ENCODE measurements at regions not wholly inside any gene's neighbourhood (a gene's known extent, or its start where the extent isn't known, plus 50 kb on each side); places are given as distances from the start of the nearest gene placed in this dataset.

GRCh38 chr15:92224843-92225242 is 168.8 kb upstream of the ST8SIA2 start:
- Histone ChIP-seq H4K20me1 (no peaks in the 10 kb centered on the region), H3K27ac (no peak overlapping the region), H3K27me3 (no peaks in the 10 kb centered on the region), H3K9me3 (peaks cover 24% of the 10 kb centered on the region), H3K36me3 (no peaks in the 10 kb centered on the region), H3K4me1 (no peaks in the 10 kb centered on the region), H3K4me2 (no peak overlapping the region), H3K9ac (no peak overlapping the region), H3K4me3 (no peak overlapping the region)
- no peak for TF ChIP-seq Cebpa-rat (IDR thresholded peaks at IDR 0.05)

DNA sequence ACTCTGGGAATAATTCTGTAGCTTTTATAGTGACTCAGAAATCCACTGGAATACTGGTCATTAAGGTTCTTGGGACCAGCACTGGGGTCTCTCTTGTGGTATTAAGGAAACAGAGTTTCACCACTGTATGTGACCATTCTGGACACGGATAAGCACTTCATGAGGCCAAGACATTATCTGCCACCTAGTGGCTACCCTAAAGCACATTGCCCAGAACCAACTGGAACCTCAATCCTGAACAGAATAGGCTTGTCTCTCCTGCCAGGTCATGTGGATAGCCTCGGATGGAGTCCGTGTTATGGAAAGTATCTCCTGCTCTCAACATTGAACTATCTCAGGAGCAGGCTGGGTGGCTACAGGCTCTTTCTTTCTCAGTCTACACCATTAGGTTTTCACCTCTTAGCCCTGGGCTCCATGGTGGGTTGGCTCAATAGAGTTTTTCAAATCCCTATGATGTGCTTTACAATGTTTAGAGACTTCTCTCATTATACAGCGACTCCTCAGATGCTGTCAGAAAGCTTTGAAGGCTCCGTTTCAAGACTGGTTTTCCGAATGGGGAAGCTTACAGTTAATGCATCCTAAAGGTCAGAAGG is 167.6 kb upstream of the ST8SIA2 start:
- Histone ChIP-seq H3K4me2 (no peak overlapping the region), H3K27ac (no peak overlapping the region), H3K9me3 (peaks cover 24% of the 10 kb centered on the region), H4K20me1 (no peaks in the 10 kb centered on the region), H3K4me3 (no peak overlapping the region), H3K27me3 (no peaks in the 10 kb centered on the region), H3K9ac (no peak overlapping the region), H3K36me3 (no peaks in the 10 kb centered on the region), H3K4me1 (no peaks in the 10 kb centered on the region)
- TF ChIP-seq Cebpa-rat (IDR thresholded peaks at IDR 0.05): no peak

DNA sequence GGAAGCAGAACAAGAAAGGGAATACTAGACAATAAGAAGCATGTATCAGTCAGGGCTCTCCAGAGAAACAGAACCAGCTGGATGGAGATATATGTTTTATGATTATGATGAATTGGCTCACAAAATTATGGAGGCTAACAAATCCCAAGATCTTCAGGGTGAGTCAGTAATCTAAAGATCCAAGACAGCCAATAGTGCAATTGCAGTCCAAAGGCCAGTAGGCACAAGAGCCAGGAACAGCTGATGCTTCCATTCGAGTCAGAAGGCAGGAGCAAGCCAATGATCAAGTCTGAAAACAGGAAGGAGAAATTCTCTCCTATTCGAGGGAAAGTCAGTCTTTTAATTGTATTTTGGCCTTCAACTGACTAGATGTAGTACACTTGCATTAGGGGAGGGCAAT is 164.9 kb upstream of the ST8SIA2 start:
- Histone ChIP-seq H3K36me3 (no peaks in the 10 kb centered on the region), H3K4me3 (no peak overlapping the region), H3K9me3 (peaks cover 12% of the 10 kb centered on the region), H3K27me3 (no peaks in the 10 kb centered on the region), H4K20me1 (no peaks in the 10 kb centered on the region), H3K27ac (no peak overlapping the region), H3K4me2 (no peak overlapping the region), H3K9ac (no peak overlapping the region), H3K4me1 (no peaks in the 10 kb centered on the region)
- TF ChIP-seq Cebpa-rat (IDR thresholded peaks at IDR 0.05): no peak

GRCh38 chr15:92231461-92231860 is 162.2 kb upstream of the ST8SIA2 start:
- Histone ChIP-seq H3K4me2 (no peak overlapping the region), H3K36me3 (no peaks in the 10 kb centered on the region), H3K9me3 (peaks cover 7% of the 10 kb centered on the region), H3K27ac (no peak overlapping the region), H3K9ac (no peak overlapping the region), H3K4me3 (no peak overlapping the region), H4K20me1 (no peaks in the 10 kb centered on the region), H3K4me1 (no peaks in the 10 kb centered on the region), H3K27me3 (no peaks in the 10 kb centered on the region)
- TF ChIP-seq Cebpa-rat (IDR thresholded peaks at IDR 0.05): no peak

DNA sequence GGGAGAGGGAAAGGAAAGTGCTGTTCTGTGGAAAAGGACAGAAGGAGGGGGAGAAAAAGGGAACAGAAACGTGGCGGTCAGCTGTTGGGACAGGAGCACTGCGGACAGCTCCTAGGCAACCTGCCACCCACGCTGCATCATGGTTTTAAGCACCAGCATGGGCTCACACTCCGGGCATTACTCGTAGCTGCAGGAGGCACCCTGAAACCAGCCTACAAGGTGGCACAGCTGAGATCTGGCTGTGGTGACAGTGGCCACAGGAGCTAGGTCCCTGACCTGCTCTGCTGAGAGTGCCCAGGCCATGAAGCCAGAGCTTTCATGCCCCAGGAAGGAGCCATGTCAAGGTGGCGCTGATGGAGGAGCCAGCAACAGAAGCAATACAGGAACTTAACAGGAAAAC is 161.4 kb upstream of the ST8SIA2 start:
- Histone ChIP-seq H4K20me1 (no peaks in the 10 kb centered on the region), H3K27ac (no peak overlapping the region), H3K9ac (no peak overlapping the region), H3K36me3 (no peaks in the 10 kb centered on the region), H3K4me3 (no peak overlapping the region), H3K9me3 (peaks cover 7% of the 10 kb centered on the region), H3K4me2 (no peak overlapping the region), H3K4me1 (no peaks in the 10 kb centered on the region), H3K27me3 (no peaks in the 10 kb centered on the region)
- TF ChIP-seq Cebpa-rat (IDR thresholded peaks at IDR 0.05): no peak

GRCh38 chr15:92232876-92233275 is 160.8 kb upstream of the ST8SIA2 start:
- Histone ChIP-seq H3K9me3 (peaks cover 7% of the 10 kb centered on the region), H4K20me1 (no peaks in the 10 kb centered on the region), H3K27ac (no peak overlapping the region), H3K27me3 (no peaks in the 10 kb centered on the region), H3K4me3 (no peak overlapping the region), H3K4me1 (no peaks in the 10 kb centered on the region), H3K36me3 (no peaks in the 10 kb centered on the region), H3K9ac (no peak overlapping the region), H3K4me2 (no peak overlapping the region)
- no peak for TF ChIP-seq Cebpa-rat (IDR thresholded peaks at IDR 0.05)

DNA sequence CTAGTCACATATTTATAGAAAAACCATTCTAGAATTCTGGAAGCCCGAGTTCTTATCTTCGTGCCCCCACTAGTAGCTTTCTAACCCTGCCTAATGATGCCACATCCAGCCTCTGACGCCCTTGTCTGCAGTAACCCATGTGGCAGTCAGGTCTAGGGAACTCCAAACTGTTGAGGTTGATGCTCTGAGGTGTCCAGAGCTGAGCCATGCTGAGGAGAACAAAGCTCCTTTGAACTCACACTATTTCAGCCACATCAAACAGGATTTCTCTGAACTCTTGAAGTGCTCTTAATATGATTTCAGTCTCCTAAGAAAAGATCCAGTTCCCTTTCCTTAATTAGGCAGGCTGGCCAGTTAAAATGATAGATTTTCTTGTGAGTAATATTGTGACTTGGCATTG is 150.5 kb upstream of the ST8SIA2 start:
- H4K20me1 ChIP-seq: no peaks in the 10 kb centered on the region
- no peaks in the 10 kb centered on the region for H3K4me1 ChIP-seq
- H3K27ac ChIP-seq: no peak overlapping the region
- no peak for TF ChIP-seq Cebpa-rat (IDR thresholded peaks at IDR 0.05)
- no peak overlapping the region for H3K4me2 ChIP-seq
- no peaks in the 10 kb centered on the region for H3K36me3 ChIP-seq
- H3K4me3 ChIP-seq: no peak overlapping the region
- no peak overlapping the region for H3K9ac ChIP-seq
- H3K27me3 ChIP-seq: no peaks in the 10 kb centered on the region
- no peaks in the 10 kb centered on the region for H3K9me3 ChIP-seq

DNA sequence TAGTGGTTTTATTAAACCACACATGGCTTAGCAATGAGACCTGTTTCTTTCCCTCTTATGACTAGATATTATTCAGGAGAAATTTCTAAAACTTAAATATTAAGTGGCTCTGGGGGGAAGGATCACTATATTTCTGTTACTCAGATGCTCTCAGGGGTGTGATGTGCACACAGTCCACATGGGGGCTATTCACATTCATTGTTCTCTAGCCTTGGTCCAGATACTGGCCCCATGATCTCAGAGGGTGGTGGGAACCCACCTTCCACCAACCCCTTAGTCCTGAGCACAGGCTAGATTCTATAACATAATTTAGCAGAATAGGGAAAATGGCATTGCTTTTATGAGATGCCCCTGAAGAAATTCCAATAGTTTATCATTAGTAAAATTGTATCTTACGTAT is 149.0 kb upstream of the ST8SIA2 start:
- Histone ChIP-seq H3K27me3 (no peaks in the 10 kb centered on the region), H3K4me2 (no peak overlapping the region)
- TF ChIP-seq Cebpa-rat (IDR thresholded peaks at IDR 0.05): no peak

GRCh38 chr15:92247649-92248242 is 145.9 kb upstream of the ST8SIA2 start:
- H3K36me3 ChIP-seq: no peaks in the 10 kb centered on the region
- no peak overlapping the region for H3K4me2 ChIP-seq
- no peak for TF ChIP-seq Cebpa-rat (IDR thresholded peaks at IDR 0.05)
- no peak overlapping the region for H3K27ac ChIP-seq
- no peaks in the 10 kb centered on the region for H4K20me1 ChIP-seq
- no peaks in the 10 kb centered on the region for H3K4me1 ChIP-seq
- H3K4me3 ChIP-seq: no peak overlapping the region
- no peaks in the 10 kb centered on the region for H3K27me3 ChIP-seq
- H3K9me3 ChIP-seq: no peaks in the 10 kb centered on the region
- H3K9ac ChIP-seq: no peak overlapping the region

More for the DNA sequence above, 149.0 kb upstream of the ST8SIA2 start:
- Histone ChIP-seq H3K27ac (no peak overlapping the region), H3K9ac (no peak overlapping the region), H3K4me1 (no peaks in the 10 kb centered on the region), H3K9me3 (no peaks in the 10 kb centered on the region), H4K20me1 (no peaks in the 10 kb centered on the region), H3K4me3 (no peak overlapping the region), H3K36me3 (no peaks in the 10 kb centered on the region)

DNA sequence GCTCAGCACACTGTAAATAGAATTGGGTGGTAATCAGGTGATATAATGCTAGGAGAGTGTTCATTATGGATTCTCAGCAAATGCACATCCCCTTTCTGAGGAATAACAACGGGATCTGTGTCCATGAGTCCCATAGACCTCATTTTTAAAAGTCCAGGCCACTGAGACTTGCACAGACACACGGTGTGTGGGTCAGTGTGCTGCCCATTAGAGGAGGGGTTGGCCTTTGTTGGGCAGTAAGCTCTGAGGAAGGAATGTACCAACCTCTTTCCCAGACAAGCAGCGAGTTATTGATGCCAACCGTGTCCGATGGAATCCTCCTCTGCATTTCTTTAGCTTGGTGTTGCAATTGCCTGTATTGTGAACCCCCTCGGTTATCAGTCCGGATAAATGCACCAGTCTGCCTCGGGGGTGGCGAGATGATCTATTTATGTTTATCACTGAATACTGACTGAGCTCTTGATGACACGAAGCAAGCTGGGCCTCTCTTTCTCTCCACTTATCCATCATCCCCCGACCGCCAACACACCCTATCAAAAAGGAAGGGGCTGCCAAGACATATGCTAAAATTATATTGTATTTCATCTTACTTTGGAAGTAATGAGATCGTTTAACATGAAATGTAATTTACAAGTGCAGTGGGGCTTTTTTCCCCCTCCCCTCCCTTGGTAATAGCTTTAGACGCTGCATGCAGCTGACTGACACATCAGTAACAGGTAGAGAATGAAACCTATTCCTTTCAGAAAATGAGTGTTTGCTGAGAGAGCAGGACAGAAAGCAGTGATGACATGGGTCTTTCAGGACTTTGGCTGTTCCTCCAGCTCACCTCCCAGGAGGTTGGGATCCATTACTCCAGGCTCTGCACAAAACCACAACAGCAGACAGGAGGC is 126.6 kb upstream of the ST8SIA2 start:
- no peak overlapping the region for H3K27ac ChIP-seq
- H3K9me3 ChIP-seq: no peaks in the 10 kb centered on the region
- H3K4me2 ChIP-seq: no peak overlapping the region
- H3K4me1 ChIP-seq: no peaks in the 10 kb centered on the region
- H4K20me1 ChIP-seq: no peaks in the 10 kb centered on the region
- no peak for TF ChIP-seq Cebpa-rat (IDR thresholded peaks at IDR 0.05)
- H3K27me3 ChIP-seq: no peaks in the 10 kb centered on the region
- no peaks in the 10 kb centered on the region for H3K36me3 ChIP-seq
- H3K9ac ChIP-seq: no peak overlapping the region
- no peak overlapping the region for H3K4me3 ChIP-seq

All from BLaER1 (cell line).